H9 (cell line): ENCODE measurements at regions not wholly inside any gene's neighbourhood (a gene's known extent, or its start where the extent isn't known, plus 50 kb on each side); places are given as distances from the start of the nearest gene placed in this dataset.

Experiments used
- DNase-seq: peaks from one replicate; pipeline ENCODE4 v3.0.0-alpha.2; 2017
- H2AFZ ChIP-seq: one replicate; pipeline ENCODE4 v1.6.1; 2013; ENCODE audit warnings: mild to moderate bottlenecking, low read length, control low read depth, moderate library complexity
- H2AK5ac ChIP-seq: 2 replicates; pipeline ENCODE4 v1.6.1; 2013; ENCODE audit warnings: low read length, control low read depth, mixed read lengths; ENCODE audit not compliant: insufficient read length
- H2BK120ac ChIP-seq: one replicate; pipeline ENCODE4 v1.6.1; 2013; ENCODE audit warnings: low read depth, mild to moderate bottlenecking, low read length, control low read depth, inconsistent platforms; ENCODE audit not compliant: poor library complexity, severe bottlenecking
- H2BK12ac ChIP-seq: 2 replicates; pipeline ENCODE4 v1.6.1; 2013; ENCODE audit warnings: low read length, control low read depth, mixed read lengths, low read depth; ENCODE audit not compliant: insufficient read length
- H2BK15ac ChIP-seq: 2 replicates; pipeline ENCODE4 v1.6.1; 2013; ENCODE audit warnings: low read depth, low read length, control low read depth
- H2BK20ac ChIP-seq: one replicate; pipeline ENCODE4 v1.6.1; 2013; ENCODE audit warnings: low read depth, mild to moderate bottlenecking, low read length, control low read depth, inconsistent platforms; ENCODE audit not compliant: poor library complexity, severe bottlenecking
- H2BK5ac ChIP-seq: 2 replicates; pipeline ENCODE4 v1.6.1; 2013; ENCODE audit warnings: low read length, control low read depth, mixed read lengths; ENCODE audit not compliant: insufficient read length
- H3K14ac ChIP-seq: 2 replicates; pipeline ENCODE4 v1.6.1; 2013; ENCODE audit warnings: low read length, control low read depth; ENCODE audit not compliant: insufficient read depth
- H3K18ac ChIP-seq: 2 replicates; pipeline ENCODE4 v1.6.1; 2013; ENCODE audit warnings: low read depth, mild to moderate bottlenecking, mixed read lengths, low read length, control low read depth; ENCODE audit not compliant: insufficient read length
- H3K23ac ChIP-seq: 2 replicates; pipeline ENCODE4 v1.6.1; 2013; ENCODE audit warnings: low read length, control low read depth, mixed read lengths, low read depth; ENCODE audit not compliant: insufficient read length
- H3K23me2 ChIP-seq: 2 replicates; pipeline ENCODE4 v1.6.1; 2013; ENCODE audit warnings: low read depth, mild to moderate bottlenecking, mixed read lengths, low read length, control low read depth; ENCODE audit not compliant: insufficient read length, poor library complexity, severe bottlenecking
- H3K27ac ChIP-seq: 2 replicates; pipeline ENCODE4 v1.5.1; 2013; ENCODE audit warnings: low read length, control low read depth, mixed read lengths, low read depth; ENCODE audit not compliant: insufficient read length
- H3K27me3 ChIP-seq: 2 replicates; pipeline ENCODE4 v1.6.1; 2013; ENCODE audit warnings: low read length, control low read depth, inconsistent platforms; ENCODE audit not compliant: insufficient read depth
- H3K4ac ChIP-seq: 2 replicates; pipeline ENCODE4 v1.6.1; 2013; ENCODE audit warnings: low read depth, mild to moderate bottlenecking, control low read depth, inconsistent platforms, low read length, moderate library complexity
- H3K4me1 ChIP-seq: 2 replicates; pipeline ENCODE4 v1.6.1; 2013; ENCODE audit warnings: low read length, control low read depth, inconsistent platforms; ENCODE audit not compliant: insufficient read depth
- H3K4me2 ChIP-seq: 2 replicates; pipeline ENCODE4 v1.6.1; 2013; ENCODE audit warnings: low read length, control low read depth, mixed read lengths; ENCODE audit not compliant: insufficient read length, insufficient read depth
- H3K56ac ChIP-seq: 2 replicates; pipeline ENCODE4 v1.6.1; 2013; ENCODE audit warnings: low read depth, mild to moderate bottlenecking, mixed read lengths, low read length, control low read depth; ENCODE audit not compliant: insufficient read length
- H3K79me1 ChIP-seq: 2 replicates; pipeline ENCODE4 v1.6.1; 2013; ENCODE audit warnings: low read depth, mild to moderate bottlenecking, moderate library complexity, low read length, control low read depth, inconsistent platforms; ENCODE audit not compliant: insufficient read depth, poor library complexity, severe bottlenecking
- H3K79me2 ChIP-seq: 2 replicates; pipeline ENCODE4 v1.6.1; 2013; ENCODE audit warnings: low read length, control low read depth, inconsistent platforms; ENCODE audit not compliant: insufficient read depth
- H3K9ac ChIP-seq: 2 replicates; pipeline ENCODE4 v1.6.1; 2013; ENCODE audit warnings: low read length, control low read depth, mixed read lengths; ENCODE audit not compliant: insufficient read length; ENCODE audit errors: extremely low read depth
- H3K9me3 ChIP-seq: one replicate; pipeline ENCODE4 v1.6.1; 2013; ENCODE audit warnings: low read depth, low read length, inconsistent platforms; ENCODE audit not compliant: control insufficient read depth
- H3T11ph ChIP-seq: one replicate; pipeline ENCODE4 v1.6.1; 2013; ENCODE audit warnings: mild to moderate bottlenecking, low read length, control low read depth, inconsistent platforms
- H4K20me1 ChIP-seq: one replicate; pipeline ENCODE4 v1.6.1; 2013; ENCODE audit not compliant: control insufficient read depth, insufficient read length, insufficient read depth
- H4K5ac ChIP-seq: 2 replicates; pipeline ENCODE4 v1.6.1; 2013; ENCODE audit warnings: low read depth, mild to moderate bottlenecking, mixed read lengths, low read length, control low read depth; ENCODE audit not compliant: insufficient read length
- H4K8ac ChIP-seq: replicated peaks from 2 replicates; pipeline ENCODE4 v1.6.1; 2013; ENCODE audit warnings: low read length, control low read depth, mixed read lengths, low read depth; ENCODE audit not compliant: insufficient read length
- H4K91ac ChIP-seq: 2 replicates; pipeline ENCODE4 v1.6.1; 2013; ENCODE audit warnings: low read depth, mild to moderate bottlenecking, moderate library complexity, mixed read lengths, low read length, control low read depth; ENCODE audit not compliant: insufficient read length
- H3K27ac Mint-ChIP-seq, 3 experiments: 2 replicates in 2 of 3; 3 replicates in 1 of 3; pipeline ENCODE4 v1.8.0; 2020 to 2021; ENCODE audit warnings: mixed read lengths in 3 of 3, mild to moderate bottlenecking in 1 of 3, moderate library complexity in 1 of 3
- H3K27me3 Mint-ChIP-seq: 2 replicates; pipeline ENCODE4 v1.8.0; 2021; ENCODE audit warnings: low read depth, mild to moderate bottlenecking, moderate library complexity, mixed read lengths
- H3K36me3 Mint-ChIP-seq, 3 experiments: 2 replicates in 2 of 3; 3 replicates in 1 of 3; pipeline ENCODE4 v1.8.0; 2020 to 2021; ENCODE audit warnings: low read depth in 3 of 3, mixed read lengths in 3 of 3; ENCODE audit not compliant: insufficient read depth in 1 of 3
- H3K4me1 Mint-ChIP-seq, 2 experiments: 2 replicates each; pipeline ENCODE4 v1.8.0; 2020; ENCODE audit warnings: mixed read lengths in 2 of 2
- H3K4me3 Mint-ChIP-seq, 2 experiments: 2 replicates in 1 of 2; 3 replicates in 1 of 2; pipeline ENCODE4 v1.8.0; 2020 to 2021; ENCODE audit warnings: mild to moderate bottlenecking in 2 of 2, mixed read lengths in 2 of 2, moderate library complexity in 1 of 2
- H3K9me3 Mint-ChIP-seq, 2 experiments: 2 replicates in 1 of 2; 3 replicates in 1 of 2; pipeline ENCODE4 v1.8.0; 2020; ENCODE audit warnings: mild to moderate bottlenecking in 2 of 2, mixed read lengths in 2 of 2, moderate library complexity in 1 of 2
- WGBS: extraction: QIAGEN DNeasy Blood & Tissue Kit; methylation state at CpG from one replicate; pipeline ENCODE4 v1.1.7; 2013; ENCODE audit warnings: missing lambda C conversion rate, low lambda C conversion rate, mixed read lengths; ENCODE audit not compliant: insufficient read length; ENCODE audit errors: extremely low coverage; 5-methylcytosine and 5-hydroxymethylcytosine counted together
- TF ChIP-seq, protein P1 (sequence below): fragments of 200-600 bp; sonication (generic); conservative IDR thresholded peaks from 3 replicates; pipeline ENCODE4 v1.8.0; 2021; ENCODE audit warnings: antibody characterized with exemption, mild to moderate bottlenecking

DNA sequence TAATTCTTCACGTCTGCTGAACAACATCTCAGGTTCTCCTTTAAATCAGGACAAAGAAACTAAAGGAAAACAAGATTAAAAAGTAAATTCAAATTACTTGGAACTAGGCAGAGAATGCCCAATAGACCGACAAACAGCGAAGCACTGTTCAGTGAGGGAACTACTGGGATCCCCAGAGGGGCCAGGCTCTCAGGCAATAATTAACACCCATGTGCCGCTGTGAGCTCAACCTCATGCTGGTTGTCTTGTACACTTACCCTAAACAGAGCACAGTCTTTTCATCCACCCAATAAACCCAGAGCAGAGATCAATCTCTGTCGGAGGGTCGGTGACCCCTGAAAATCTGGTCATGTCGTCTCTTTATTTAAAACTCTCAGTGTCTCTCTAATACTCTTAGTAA lies 229.9 kb upstream of the CRIM1 start:
- H3K27ac Mint-ChIP-seq: no peak overlapping the region

More for the DNA sequence above, 229.9 kb upstream of the CRIM1 start:
- no peak overlapping the region for H3K18ac ChIP-seq
- H2BK20ac ChIP-seq: no peak overlapping the region
- H3K79me2 ChIP-seq: no peaks in the 10 kb centered on the region
- H3K9me3 ChIP-seq: no peaks in the 10 kb centered on the region
- no peak overlapping the region for H3K4me3 Mint-ChIP-seq
- H3K9ac ChIP-seq: no peak overlapping the region
- H2BK12ac ChIP-seq: no peak overlapping the region
- no peaks in the 10 kb centered on the region for H3K4me1 Mint-ChIP-seq
- H4K20me1 ChIP-seq: no peaks in the 10 kb centered on the region
- H2BK5ac ChIP-seq: no peak overlapping the region
- no peak overlapping the region for H2AK5ac ChIP-seq
- no peak overlapping the region for H2BK120ac ChIP-seq
- TF ChIP-seq, protein P1, sequence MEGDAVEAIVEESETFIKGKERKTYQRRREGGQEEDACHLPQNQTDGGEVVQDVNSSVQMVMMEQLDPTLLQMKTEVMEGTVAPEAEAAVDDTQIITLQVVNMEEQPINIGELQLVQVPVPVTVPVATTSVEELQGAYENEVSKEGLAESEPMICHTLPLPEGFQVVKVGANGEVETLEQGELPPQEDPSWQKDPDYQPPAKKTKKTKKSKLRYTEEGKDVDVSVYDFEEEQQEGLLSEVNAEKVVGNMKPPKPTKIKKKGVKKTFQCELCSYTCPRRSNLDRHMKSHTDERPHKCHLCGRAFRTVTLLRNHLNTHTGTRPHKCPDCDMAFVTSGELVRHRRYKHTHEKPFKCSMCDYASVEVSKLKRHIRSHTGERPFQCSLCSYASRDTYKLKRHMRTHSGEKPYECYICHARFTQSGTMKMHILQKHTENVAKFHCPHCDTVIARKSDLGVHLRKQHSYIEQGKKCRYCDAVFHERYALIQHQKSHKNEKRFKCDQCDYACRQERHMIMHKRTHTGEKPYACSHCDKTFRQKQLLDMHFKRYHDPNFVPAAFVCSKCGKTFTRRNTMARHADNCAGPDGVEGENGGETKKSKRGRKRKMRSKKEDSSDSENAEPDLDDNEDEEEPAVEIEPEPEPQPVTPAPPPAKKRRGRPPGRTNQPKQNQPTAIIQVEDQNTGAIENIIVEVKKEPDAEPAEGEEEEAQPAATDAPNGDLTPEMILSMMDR: no peak
- no peak overlapping the region for H2BK15ac ChIP-seq
- H3K56ac ChIP-seq: no peak overlapping the region
- H4K8ac ChIP-seq: no peak overlapping the region
- H3K23me2 ChIP-seq: no peaks in the 10 kb centered on the region
- H3K27me3 ChIP-seq: no peaks in the 10 kb centered on the region
- H3T11ph ChIP-seq: no peak overlapping the region
- H3K4me2 ChIP-seq: no peak overlapping the region
- H3K79me1 ChIP-seq: no peaks in the 10 kb centered on the region
- no peak overlapping the region for H3K4ac ChIP-seq
- DNase-seq: no peak
- no CpG with 5 or more reads among the region's 7 CpGs for WGBS
- H3K27ac ChIP-seq: no peak overlapping the region
- peaks cover 4 to 7% of the 10 kb centered on the region in 2 experiments; a peak in 3 of 5 replicates for H3K9me3 Mint-ChIP-seq
- no peaks in the 10 kb centered on the region for H3K4me1 ChIP-seq
- no peak overlapping the region for H4K5ac ChIP-seq
- no peaks in the 10 kb centered on the region for H3K27me3 Mint-ChIP-seq
- no peak overlapping the region for H4K91ac ChIP-seq
- H3K23ac ChIP-seq: no peak overlapping the region
- H3K14ac ChIP-seq: no peak overlapping the region
- H3K36me3 Mint-ChIP-seq: peaks cover 0 to 3% (median 0%) of the 10 kb centered on the region in 3 experiments; a peak in 1 of 7 replicates
- H2AFZ ChIP-seq: no peak overlapping the region
